Neural progenitor cell (in vitro differentiated cells): ENCODE measurements at regions not wholly inside any gene's neighbourhood (a gene's known extent, or its start where the extent isn't known, plus 50 kb on each side); places are given as distances from the start of the nearest gene placed in this dataset.

Experiments
- CTCF ChIP-seq: fragments of 200-600 bp; sonication (generic); IDR thresholded peaks from 2 replicates; pipeline ENCODE4 v1.5.1; 2017; ENCODE audit warnings: antibody characterized with exemption, mild to moderate bottlenecking
- EZH2phosphoT487 ChIP-seq: fragments of 200-600 bp; sonication (generic); IDR thresholded peaks from 2 replicates; pipeline ENCODE4 v1.6.1; 2017; ENCODE audit warnings: antibody characterized with exemption

DNA sequence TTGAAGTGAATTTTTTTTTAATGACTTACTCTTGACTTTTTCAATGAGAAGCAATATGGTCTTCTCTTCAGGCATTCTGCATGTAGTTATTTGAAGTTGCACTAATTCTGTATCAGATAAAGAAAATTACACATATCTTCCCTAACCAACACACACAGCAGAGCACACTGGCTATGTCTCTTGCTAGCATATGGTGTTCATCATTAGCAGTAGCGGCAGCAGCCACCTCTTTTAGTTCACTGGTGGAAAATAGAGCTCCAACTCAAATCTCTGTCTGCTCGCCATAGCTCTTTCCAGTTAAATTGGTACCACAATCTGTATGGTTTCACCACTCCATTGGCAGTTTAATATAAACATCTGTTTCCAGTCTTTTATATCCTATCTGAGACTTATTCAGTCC, 278.1 kb upstream of the ZEB2 start:
- TF ChIP-seq CTCF (no peak), EZH2phosphoT487 (no peak)
